DMS153 treated with DMSO at 0.1 percent for 48 hours (cell line): ENCODE measurements at regions not wholly inside any gene's neighbourhood (a gene's known extent, or its start where the extent isn't known, plus 50 kb on each side); places are given as distances from the start of the nearest gene placed in this dataset.

Experiments
- DNase-seq: peaks from one replicate; lab custom pipeline; 2025; ENCODE audit not compliant: unreplicated experiment; lab: John Stamatoyannopoulos, UW

DNA sequence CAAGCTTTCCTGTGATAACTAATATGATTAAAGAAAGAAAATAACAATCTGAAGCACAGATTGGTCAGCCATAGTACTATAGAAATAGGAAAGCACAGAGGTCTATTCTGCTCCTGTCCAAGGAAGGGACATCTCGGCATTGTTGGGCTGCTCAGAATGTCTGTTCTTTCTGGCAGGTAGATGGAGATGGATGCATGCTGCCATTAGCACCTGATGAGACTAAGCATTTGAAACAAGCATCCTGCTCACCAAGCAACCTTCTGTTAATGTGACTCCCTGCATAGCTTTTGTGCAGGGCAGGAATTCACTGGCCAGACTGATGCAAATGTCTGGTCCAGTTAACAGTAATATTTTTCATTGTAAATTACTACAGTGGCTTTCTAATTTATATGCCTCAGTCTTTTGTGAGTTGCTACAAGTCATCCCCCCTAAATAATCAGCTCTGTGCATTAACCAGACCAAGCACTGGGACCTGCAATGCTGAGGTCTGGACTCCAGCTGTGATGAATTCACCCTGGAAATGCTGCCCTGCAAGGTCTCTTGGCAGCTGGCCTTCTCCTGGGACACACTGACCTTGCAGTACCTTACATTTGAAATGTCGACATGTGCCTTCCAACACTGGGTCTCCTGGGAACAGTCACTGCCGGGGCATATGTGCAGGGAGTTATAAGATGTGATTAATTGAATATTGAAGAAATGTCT lies 1123.7 kb downstream of the IGSF11 start:
- DNase-seq, result no peak

DNA sequence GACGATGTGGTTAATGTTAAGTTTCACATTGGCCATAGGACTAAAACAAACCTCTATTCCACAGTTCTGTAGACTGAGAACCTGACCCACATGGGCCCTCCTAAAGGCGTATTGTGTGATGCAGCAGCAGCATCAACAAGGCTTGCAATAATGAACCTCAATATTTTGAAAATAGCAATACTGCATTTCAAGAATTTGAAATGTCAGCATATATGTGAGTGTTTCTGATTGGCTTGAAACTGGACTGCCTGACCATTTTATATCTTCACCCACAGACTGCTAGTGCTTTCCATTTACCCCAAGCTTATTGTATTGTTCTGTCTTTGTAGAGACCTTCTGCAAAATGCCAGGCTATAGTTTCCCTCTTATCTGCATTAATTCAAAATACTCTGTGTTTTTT lies 1122.3 kb downstream of the IGSF11 start:
- no peak for DNase-seq

DNA sequence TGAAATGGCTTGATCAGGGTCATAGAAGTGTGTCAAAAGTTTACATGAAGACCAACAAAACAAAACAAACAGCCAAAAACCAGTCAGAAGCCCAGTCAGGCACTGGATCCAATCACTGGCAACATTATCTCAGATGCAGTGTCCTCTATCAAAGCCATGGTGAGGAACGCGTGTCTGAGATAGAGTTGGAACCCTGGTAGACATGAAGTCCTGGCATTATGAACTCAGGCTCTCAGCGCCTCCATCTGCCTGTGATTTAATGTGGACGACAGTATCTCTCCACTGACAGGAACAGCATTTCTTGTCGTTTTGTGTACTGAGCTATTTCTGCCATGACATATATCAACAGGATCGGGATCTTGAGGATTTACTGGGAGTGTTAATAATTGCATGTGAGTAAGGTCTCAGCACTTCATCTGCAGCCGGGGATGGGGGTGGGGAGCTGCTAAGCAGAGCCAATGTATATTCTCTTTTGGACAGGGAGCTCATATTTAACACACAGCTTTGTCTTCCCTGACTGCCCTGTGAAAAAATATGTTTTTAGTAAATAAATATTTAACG lies 1120.0 kb downstream of the IGSF11 start:
- no peak for DNase-seq

DNA sequence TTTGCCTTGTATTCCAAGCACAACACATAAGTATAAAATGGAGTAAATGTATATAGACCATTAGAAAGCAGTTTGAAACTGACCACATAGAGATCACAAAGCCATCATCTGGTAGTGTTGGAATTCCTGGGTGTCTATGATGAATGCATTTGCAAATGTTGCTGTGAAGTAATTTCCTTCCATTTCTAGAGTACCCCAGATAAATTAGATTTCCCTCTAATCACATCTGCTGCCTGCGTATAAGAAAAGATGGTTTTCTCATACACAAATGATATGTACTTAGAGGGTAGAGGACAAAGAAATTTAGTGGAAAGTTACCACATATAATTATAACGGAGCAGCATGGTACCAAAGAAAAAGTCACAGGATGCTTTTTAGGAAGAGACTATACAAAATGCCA lies 1117.8 kb downstream of the IGSF11 start:
- no peak for DNase-seq

DNA sequence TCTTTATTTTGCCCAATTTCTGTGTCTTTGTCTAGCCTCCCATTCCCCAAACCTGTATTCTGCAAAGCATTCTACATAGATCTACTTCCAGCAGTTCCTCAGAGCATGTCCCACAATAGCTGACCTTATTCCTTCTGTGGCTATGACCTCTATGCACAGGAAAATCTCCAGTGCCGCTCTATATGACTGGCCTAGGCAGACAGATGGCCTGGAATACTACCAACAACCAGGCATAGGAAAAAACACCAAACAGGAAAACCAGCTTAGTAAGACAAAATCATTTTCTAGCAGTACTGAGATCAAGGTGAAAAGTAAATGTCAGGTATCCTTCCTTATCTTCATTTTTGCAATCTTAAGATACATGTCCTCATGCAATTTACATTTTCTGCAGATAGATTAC lies 1115.0 kb downstream of the IGSF11 start:
- DNase-seq, result no peak

DNA sequence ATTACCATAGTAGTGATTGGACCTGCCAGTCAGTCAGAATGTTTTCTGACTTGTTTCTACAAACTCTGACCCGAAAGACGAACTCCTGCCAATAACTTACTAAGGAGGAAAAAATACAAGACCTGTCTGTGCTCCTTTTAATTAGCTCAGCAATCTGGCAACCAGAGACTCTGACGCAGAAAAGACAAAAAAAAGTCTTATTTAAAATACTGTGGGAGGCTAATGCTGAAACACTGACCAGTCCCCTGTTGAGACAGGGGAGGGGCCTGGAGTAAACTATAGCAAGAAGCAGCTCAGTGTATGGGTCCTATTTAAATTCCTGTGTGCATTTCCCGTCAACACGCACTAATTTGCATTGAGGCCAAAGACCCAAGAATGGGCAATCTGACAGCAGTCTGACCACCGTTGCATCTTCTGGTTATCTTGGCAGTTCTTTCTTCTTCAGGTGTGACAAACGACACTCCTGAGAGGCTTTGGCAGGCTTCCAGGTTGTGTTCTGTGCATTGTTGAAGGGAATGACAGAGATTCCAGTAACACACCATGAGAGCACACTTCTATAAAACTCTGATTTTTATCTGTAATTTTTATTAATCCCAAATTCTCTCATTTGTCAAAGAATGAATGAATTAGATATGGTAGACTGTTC lies 1114.3 kb downstream of the IGSF11 start:
- DNase-seq, result no peak

DNA sequence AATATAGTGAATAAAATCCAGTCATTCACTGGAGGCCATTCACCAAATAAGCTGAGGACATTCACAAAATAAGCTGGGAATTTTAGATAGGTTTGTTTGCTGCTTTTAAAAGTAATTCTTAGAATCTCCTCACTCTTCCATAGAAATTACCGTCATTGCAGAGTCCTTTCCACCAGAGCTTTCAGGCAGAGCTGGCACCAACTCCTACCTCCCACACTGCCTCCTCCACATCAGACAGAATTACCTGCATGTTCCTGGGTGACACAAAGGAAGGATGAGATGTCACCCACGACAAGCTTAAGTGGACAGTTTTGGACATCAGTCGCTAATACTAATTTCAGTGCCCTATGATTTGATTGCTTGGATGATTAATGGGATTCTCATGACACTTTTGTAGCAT lies 1113.2 kb downstream of the IGSF11 start:
- DNase-seq, result no peak

DNA sequence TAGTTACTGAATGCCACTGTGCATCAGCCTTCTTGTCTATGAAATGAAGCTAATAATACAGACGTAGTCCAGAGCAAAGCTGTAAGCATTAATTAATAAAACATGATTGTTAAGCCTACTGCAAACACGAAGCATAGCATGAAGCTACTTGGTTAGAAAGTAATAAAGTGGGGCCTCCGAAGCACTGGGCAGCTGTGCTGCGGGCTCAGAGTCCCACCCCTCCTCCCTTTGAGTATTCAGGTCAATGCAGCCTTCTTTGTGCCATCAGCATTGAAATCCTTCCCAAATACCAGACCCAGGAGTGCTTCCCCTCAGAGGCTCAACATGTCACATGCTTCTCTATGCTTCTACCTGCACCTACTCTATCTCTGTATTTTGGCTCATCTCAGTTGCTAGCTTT lies 1112.6 kb downstream of the IGSF11 start:
- no peak for DNase-seq

DNA sequence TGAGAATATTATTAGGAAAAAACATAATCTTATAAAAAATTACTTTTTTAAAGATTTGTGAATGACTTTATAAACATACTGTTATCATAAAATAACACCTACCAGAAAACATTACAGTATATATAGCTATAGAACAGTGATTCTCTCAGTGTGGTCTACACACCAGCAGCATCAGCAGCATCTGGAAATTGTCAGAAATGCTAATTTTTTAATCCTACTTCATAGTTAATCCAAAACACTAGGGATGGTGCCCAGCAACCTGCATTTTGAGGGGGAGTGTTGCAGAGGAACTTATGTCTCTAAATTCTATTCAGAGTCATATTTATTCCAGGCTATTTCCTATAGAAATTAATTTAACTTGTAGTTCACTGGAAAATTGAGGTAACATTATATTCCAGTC lies 1107.8 kb downstream of the IGSF11 start:
- DNase-seq, result no peak

DNA sequence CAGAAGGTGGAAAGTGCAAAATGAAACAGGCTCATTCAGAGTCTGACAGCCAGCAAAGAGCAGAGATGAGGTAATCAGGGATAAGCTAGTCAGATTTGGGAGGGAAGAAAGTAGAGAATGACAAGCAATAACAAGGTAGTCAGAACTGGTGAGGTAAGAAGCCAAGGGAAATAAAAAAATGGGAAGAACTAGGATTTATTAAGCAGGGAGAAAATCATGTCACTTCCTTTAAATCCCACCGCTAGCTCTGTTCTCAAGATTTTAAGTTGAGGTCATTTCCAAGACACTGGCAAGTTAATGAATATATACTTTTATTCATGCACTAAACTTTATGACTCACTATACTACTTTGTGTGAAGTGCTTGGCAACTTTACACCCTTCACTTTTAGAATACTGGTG lies 1106.8 kb downstream of the IGSF11 start:
- DNase-seq, result no peak

DNA sequence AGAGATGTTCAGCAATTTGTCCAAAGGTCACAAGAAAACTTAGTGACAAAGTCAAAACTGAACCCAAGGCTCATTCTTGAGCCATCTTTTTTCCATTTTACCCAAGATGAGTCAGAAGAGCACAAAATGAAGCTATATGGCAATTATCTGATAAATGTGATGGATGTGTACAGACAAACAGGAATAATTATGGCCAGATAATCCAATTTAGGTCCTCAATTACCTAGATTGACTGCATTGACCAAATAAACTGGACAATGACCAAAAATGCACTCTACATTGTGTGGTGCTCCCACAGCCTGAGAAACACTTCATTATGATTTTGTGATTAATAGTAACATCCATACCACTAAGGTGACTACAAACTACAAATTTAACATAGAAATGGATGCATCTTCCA lies 1105.8 kb downstream of the IGSF11 start:
- DNase-seq, result no peak

DNA sequence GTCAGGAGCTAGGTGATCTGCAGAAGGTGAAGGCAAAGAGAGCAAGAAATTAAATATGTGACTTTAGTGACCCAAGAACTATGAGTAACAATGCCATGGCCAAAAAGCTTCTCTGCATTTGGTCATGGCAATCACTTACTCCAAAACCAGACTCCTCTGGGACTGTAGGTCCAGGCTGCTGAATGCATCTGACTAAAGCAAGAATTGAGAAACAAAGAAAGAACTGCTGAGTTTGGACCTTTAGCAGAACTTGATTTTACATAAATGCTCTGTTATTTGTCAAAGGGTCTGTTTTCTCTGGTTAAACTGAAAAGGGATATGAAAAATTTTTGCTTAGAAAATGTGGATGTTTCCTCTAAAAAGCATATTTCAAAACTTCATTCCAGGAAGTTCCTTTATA lies 1102.2 kb downstream of the IGSF11 start:
- DNase-seq, result no peak

DNA sequence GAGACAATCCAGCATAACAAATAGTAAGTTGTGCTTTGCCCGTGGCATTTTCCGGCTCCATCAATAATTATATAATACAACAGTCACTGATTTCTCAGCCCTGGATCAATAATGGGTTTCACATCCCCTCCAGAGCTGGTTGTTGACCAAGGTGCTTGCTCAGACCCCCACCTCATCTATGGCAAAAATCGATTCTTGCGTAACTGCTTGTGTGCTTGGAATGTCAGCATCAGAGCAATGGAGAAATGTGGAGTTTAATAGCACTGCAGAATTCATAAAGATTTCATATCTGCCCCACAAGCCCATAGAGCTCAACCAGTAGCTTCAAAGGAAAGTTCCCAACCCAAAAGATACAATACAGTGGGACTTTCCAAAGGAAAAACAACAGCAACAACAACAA lies 1098.5 kb downstream of the IGSF11 start:
- DNase-seq, result no peak

DNA sequence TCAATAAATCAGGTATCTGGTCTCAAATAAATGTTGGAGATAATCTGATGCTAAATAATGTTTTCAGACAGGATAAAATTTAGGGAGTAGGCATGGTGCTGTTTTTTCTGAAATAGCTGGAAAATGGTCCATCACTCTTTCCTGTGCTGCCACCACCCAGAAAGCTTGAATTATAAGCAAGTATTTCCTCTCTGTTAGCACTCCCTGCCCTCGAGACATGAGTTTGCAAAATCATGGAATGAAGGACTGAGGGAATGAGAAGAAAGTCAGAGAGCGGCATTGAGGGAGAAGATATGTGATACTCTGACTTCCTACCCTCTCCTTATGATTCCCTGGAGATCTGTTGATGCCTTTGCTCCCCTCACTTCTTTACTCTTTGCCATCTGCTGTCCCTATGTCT lies 1095.7 kb downstream of the IGSF11 start:
- no peak for DNase-seq

DNA sequence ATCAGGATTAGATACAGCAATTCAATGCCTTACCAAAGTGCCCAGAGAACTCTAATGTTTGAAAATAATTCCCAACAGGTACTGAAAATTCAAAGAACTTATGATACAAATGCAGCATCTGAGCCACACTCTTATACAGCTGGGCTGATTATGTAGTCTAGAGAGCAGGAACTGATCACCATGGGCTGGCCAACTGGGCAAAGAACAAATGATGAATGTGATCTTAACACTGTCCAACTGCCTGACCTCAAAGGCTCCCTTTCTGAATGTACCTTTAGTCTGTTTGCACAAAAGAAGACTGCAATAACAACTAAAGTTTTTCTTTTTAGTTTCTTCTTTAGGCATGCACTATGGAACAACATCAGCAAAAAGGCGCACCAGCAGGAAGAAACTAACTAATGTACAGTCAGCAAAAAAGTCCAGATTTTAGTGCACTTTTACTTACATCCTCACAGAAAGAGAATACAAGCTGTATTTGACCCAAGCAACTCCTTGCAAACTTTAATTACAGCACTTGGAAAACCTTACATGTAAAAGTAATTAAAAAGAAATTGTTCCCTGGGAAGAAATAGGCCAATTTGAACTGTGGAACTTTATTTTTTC lies 1095.1 kb downstream of the IGSF11 start:
- no peak for DNase-seq

DNA sequence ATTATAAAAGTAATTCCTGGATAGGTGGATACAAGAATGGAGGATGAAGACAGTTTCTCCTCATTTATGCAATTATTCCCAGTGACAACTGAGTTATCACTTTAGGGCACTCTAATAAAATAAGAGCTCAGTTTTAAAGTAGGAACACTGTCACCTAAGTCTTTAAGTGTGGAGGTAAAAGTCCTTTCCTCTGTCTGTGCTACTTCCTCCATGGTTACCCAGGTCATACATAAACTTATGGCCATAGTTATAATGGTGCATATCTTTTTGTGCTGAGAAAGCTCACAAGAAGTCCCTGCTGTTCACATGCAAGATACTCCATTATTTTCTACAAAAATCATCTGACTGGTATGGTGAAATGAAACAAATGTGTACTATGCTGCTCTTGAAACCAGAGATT lies 1093.6 kb downstream of the IGSF11 start:
- DNase-seq, result no peak

DNA sequence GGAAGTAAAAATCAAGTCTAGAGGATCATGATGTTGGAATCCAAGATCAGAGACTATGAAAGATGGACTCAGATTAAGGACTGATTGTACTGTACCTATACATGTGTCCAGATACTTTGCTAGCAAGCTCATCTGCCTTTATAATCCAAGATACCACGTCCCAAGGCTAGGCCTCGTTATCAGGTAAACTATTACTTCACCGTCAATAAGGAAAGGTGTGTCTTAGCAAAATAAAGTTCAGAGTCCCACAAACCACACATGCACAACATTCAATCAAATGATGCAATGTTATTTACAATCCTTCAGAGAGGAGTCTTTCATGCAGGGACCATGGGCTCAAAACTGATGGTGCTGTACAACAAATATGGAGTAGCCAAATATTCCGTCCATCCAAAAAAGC lies 1092.9 kb downstream of the IGSF11 start:
- DNase-seq, result no peak

DNA sequence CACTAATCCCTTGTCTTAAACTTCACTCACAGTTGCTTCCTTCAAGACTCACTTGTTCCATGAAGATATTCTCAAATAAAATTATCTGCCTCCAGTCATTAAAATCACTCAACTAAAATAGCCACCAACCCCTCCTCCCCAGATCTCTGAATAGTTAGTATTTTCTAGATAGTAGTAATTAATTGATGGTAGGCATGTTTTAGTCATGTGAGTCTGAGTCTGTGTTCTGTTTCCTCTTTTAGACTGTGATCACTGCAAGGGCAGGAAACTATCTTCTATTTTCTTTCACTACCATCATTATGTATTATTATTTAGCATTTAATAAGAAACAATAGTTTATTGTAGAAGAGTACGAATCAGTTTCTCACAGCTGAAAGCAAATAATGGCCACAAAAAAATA lies 1080.5 kb downstream of the IGSF11 start:
- DNase-seq, result no peak

DNA sequence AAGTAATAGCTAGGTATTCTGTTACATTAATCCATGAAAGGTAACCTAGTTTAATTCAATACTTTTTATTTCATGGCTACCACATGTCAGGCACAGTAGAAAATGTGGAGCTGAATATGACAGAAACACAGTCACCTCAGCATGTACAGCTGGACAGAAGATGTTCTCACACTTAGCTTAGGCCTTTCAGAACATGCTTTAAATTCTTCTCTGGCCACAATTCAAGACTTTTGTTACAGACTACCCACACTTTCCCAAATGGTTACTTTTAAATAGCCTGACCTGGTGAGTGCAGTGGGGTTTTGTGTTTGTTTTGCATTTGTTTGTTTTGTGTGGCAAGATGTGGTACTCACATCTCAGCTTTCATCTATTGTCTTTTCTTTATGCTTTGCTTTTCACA lies 1079.5 kb downstream of the IGSF11 start:
- no peak for DNase-seq

DNA sequence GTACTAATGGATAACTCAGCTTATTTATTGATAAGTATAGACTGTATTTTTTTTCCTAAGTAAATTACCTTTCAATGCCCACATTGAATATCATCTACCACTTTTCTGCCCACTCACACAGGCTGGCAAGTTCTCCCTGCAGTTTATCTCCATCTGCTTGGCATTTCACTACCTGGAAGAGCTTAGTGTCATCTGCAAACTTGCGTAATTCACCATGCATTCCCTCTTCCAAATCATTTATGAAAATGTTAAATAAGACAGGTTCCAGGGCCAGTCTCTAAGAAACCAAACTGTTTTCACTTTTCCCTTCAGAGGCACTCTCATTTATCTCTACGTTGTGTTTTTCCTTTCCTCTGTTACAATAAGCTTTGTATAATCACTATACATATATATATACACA lies 1076.6 kb downstream of the IGSF11 start:
- DNase-seq, result no peak

DNA sequence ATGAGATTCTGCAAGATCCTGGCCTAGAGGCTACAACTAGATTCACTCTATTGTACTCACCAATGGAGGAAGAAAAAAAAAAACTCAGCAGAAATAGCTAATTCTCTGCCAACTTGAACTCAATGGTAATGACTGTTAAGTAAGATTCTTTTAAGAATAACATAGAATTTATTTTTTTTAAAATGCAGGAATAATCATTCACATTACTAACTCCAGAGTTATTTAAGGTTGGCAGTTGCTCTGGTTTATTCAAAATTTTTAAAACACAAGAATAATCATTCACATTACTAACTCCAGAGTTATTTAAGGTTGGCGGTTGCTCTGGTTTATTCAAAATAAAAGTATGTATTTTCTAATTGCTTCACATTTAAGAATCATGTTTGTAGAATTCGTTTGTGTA lies 1071.9 kb downstream of the IGSF11 start:
- no peak for DNase-seq

DNA sequence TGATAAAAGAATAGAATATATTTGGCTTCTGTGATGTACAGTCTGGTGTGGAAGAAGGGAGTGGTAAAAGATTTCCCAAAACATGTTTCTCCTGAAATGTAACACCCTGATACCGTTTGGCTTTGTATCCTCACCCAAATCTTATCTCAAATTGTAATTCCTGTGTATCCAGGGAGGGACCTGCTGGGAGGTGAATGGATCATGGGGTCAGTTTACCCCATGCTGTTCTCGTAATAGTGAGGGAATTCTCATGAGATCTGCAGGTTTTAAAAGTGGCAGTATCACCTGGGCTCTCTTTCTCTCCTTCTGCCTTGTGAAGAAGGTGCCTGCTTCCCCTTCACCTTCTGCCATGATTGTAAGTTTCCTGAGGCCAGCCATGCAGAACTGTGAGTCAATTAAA lies 1070.8 kb downstream of the IGSF11 start:
- no peak for DNase-seq
